ENCODE measurements at regions not wholly inside any gene's neighbourhood (a gene's known extent, or its start where the extent isn't known, plus 50 kb on each side); places are given as distances from the start of the nearest gene placed in this dataset.

- no peaks in the 10 kb centered on the region for H3K79me2 ChIP-seq (replicated peaks; ENCODE audit: insufficient read depth)
- H3K27ac ChIP-seq (ENCODE audit: low read depth) = no peak overlapping the region
- no peak overlapping the region for H3K4me3 ChIP-seq
- H3K27me3 ChIP-seq (ENCODE audit: insufficient read depth) = no peaks in the 10 kb centered on the region
- Mint-ChIP-seq H3K27me3 (ENCODE audit: insufficient read depth, low read depth, poor library complexity) (no peaks in the 10 kb centered on the region), H3K9me3 (no peaks in the 10 kb centered on the region), H3K27ac (no peak overlapping the region), H3K4me3 (no peak overlapping the region), H3K36me3 (ENCODE audit: low read depth) (peaks cover 2% of the 10 kb centered on the region; the same call in 1 of the 3 replicates), H3K4me1 (no peaks in the 10 kb centered on the region)
- H3K9me2 ChIP-seq (ENCODE audit: insufficient read depth) = 0 out of 2 replicates have a peak, but pooled peaks cover 7% of the 10 kb centered on the region
- H2AFZ ChIP-seq = no peak overlapping the region
- no peaks in the 10 kb centered on the region for H3K4me1 ChIP-seq (ENCODE audit: insufficient read depth)
- TF ChIP-seq ZNF462 (CRISPR knock-in tag; IDR thresholded peaks at IDR 0.05) (no peak), CREB1 (CRISPR knock-in tag; IDR thresholded peaks at IDR 0.05; ENCODE audit: low read depth) (no peak), ZNF114 (CRISPR knock-in tag; IDR thresholded peaks at IDR 0.05) (no peak), CTCF (conservative IDR thresholded peaks at IDR 0.05; ENCODE audit: low read depth in 2 of 2) (no peak), EZH2 (IDR thresholded peaks at IDR 0.05; ENCODE audit: low read depth, unreplicated experiment) (no peak), NANOG (IDR thresholded peaks at IDR 0.05; ENCODE audit: borderline replicate concordance) (no peak), ZNF331 (CRISPR knock-in tag; IDR thresholded peaks at IDR 0.05; ENCODE audit: low read depth) (no peak), ETS1 (IDR thresholded peaks at IDR 0.05) (no peak), EZH2phosphoT487 (IDR thresholded peaks at IDR 0.05; ENCODE audit: unreplicated experiment) (no peak), REST (IDR thresholded peaks at IDR 0.05; ENCODE audit: unreplicated experiment) (no peak), STAT1 (IDR thresholded peaks at IDR 0.05; ENCODE audit: unreplicated experiment) (no peak)
- H4K20me1 ChIP-seq (replicated peaks; ENCODE audit: insufficient read depth) = no peaks in the 10 kb centered on the region
- no peaks in the 10 kb centered on the region for H3K36me3 ChIP-seq (ENCODE audit: insufficient read depth)
- DNase-seq (ENCODE audit: low spot score) (no peak), ATAC-seq (no peak; the same call in 2 of the 3 replicates)
- H3K4me2 ChIP-seq = no peak overlapping the region
- no peaks in the 10 kb centered on the region for H3F3A ChIP-seq (replicated peaks; ENCODE audit: low read depth)
Measured at GRCh38 chr2:187834787-187835186, 280.6 kb upstream of the TFPI start.
